NCI-H510A treated with DMSO at 0.1 percent for 48 hours (cell line): ENCODE measurements at regions not wholly inside any gene's neighbourhood (a gene's known extent, or its start where the extent isn't known, plus 50 kb on each side); places are given as distances from the start of the nearest gene placed in this dataset.

ENCODE experiments used
- DNase-seq: peaks from one replicate; lab custom pipeline; 2025; lab: John Stamatoyannopoulos, UW

DNA sequence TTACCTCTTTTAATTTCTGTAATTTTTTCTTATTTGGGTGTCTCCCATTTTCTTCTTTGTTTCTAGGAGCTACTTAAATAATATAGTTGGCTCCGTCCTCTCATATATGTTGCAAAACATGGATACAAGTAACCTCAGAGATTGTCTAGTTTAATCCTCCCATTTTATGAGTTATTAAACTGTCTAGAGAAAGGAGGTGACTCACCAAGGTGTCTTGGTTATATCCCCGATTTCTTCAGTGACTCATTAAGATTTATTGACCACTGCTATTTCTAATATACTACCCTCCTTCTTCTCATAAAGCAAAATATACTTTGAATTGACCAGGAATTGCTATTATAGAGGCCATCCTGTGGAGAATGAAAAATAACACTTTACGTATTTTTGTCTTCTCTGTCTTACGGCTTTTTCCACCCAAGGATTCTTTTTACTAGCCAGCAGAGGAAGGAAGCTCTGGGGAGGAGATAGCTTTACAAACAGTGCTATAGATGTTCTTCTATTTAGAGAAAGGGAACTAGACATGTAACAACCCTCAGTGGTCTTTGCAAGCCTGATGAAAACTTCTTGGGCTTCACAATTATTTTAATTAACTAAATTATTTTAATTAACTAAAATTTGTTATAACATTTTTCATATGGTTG is 300.4 kb upstream of the TNP1 start:
- DNase-seq = no peak

- no peak for DNase-seq
Observed at GRCh38 chr2:217158928-217159327, 299.1 kb upstream of the TNP1 start.

DNA sequence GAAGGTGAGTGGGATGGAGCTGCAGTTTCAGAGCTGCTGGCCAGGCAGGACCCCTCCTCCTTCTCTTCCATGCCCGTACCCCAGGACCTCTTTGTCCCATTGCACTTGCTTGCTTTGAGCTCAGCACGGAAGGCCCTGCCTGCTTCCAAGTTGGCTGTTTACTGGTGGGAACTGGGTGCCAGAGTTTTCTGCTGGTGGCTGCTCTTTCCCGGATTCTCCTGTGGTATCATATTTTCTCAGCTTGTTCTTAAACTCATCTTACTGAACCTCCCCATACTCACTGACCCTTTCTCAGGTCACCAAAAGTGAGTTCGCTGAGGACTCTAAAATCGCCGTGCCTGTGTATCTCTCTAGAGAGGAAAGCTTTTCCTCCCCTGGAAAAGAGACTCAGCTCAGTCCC is 297.7 kb upstream of the TNP1 start:
- DNase-seq = no peak

DNA sequence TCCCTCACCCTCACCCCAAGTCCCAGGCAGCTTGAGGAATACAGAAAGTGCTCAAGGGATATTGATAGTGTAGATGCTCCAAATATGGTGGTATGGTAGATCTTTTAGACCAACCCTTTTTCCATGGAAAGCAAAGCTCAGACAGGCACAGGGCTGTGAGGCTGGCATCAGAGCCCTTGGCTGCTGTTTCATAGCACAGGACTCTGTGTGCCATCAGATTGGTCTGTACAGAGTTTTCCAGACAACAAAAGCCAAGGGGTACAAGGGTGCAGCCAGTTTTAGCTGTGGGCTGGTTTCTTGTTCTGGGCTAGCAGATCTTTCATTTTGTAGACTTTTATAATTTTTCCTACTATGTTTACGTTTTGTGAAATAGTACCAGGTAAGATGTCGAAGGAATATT is 296.9 kb upstream of the TNP1 start:
- DNase-seq = no peak

GRCh38 chr2:217154923-217155322 is 295.1 kb upstream of the TNP1 start:
- no peak for DNase-seq

- DNase-seq = no peak
Observed at GRCh38 chr2:217153510-217153909, 293.6 kb upstream of the TNP1 start.

DNA sequence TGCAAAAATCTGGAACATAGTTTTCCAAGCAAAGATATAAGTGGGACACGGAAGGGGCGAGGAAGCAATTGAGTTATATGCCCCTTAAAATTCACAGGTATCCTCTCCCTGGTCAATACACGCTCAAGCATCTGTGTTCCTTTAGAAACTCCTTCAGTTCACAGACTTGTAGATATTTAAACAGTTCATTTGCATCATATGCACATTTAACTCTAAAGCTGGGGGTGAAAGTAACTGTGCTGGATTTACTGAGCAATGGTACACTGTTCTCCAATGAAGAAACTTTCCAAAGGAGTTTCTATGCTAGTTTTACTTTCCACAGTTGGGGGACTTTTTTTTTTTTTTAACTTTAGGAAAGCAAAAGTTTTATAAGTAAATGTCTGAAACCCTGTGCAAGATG is 293.0 kb upstream of the TNP1 start:
- DNase-seq = no peak

DNA sequence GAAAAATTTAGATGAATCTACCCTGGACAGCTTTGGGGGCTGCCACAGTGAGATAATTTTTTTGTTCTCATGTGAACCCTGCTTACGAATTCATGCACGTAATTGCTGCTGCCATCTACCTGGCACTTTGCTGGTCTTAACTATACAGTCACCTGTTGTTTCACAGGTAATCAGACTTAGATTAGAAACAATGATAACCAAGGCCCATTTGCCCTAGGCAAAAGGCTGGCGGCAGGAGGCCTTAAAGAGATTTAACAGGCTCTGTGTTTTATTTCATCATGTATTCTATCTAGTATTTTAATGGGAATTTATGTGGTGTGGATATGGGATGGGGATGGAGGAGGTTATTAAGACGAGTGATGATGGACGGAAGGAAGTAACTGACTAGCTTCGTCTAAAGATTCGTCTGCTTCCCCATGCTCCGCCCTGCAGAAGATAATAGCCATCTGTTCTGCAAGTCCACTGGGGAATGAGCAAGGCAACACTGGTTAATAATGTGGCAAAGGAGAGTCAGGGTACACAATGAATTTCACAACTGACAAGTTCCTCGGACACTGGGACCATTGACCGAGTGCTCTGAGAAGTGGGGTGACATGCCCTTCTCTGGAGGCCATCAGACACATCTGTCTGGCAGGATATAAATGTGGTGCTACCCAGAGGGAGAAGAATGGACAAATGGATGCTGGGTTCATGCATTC is 291.8 kb upstream of the TNP1 start:
- DNase-seq = no peak

DNA sequence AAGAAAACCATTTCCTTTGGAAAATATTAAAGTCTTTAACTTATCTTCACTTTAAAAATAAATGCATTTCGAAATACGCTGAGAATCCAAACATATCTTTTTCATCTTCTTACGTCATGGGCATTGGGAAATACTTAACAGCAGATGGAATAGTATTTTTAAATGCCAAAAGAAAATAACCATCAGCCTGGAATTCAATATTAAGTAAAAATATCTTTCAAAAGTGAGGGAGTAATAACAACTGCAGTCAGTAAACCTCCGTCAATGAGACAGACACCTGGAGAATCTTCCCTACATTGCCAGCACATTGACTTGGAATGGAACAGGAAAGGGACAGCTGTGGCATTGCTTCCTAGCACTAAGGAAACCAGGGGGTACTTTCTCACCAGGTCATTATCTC is 290.4 kb upstream of the TNP1 start:
- DNase-seq = no peak

- DNase-seq = no peak
Observed at GRCh38 chr2:217149087-217149660, 289.3 kb upstream of the TNP1 start.

- no peak for DNase-seq
Observed at GRCh38 chr2:217147818-217148217, 288.0 kb upstream of the TNP1 start.

DNA sequence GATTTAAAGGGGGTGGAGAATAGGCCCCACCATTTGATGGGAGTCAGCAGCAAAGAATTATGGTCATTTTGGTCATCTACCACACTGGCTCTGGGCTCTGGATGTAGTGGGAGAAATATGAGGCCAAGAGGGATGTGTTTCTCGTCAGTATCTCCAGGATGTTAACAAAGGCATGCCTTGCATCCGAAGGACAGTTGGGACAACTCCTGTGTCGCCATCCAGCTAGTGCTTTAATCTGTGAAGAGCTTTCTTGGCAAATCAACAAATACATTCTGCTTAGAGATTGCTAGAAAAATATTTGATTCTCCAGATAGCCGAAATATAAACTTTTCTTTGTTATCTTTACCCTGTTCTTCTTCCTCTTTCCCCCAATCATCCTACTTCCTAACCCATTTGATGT is 287.1 kb upstream of the TNP1 start:
- no peak for DNase-seq

DNA sequence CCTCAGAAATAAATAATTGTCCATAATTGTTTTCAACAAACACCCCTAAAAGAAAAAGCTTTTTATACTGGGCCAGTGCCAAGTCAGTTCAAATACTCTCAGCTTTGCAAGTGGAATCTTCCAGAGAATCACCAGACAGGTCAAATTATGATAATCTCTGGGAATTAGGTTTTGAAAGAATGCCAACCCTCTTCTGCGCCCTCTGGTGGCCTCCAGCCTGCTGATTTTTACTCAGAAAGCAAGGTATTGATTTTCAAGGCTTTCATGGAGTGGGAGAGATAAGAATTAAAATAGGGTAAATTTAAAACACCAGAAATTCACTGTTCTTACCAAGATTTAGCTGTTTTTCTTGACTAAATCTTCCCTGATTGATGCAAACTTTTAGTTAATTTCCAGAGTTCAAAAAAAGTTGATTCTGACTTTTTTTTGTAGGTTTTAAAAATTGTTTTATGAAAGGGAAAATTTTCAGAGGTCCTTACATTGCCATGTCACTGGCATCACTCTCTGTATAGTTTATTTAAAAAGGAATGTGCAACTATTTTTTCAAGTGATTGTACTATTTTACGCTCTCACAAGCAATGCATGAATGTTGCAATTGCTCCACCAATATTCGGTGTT is 282.9 kb upstream of the TNP1 start:
- peak; percentile 11 for DNase-seq

- no peak for DNase-seq
Observed at GRCh38 chr2:217138284-217138683, 278.4 kb upstream of the TNP1 start.

DNA sequence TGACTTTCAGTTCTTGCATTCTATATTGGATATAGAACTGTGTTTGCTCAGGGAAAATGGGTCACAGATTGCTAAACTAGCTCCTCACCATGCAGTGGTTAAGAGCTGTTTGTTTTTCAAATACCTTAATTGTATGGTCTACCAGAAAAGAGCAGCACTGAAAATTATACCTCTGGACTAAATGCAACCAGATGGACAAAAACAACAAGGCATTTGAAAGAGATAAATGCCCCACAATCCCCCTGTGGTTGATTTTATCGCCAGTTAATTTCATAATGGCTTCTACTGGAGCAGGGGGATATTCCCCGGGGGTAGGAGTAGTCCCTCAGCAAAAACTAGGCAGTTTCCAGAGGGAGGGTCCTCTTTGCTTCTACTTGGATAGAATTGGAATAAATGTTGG is 267.9 kb upstream of the TNP1 start:
- DNase-seq = no peak

DNA sequence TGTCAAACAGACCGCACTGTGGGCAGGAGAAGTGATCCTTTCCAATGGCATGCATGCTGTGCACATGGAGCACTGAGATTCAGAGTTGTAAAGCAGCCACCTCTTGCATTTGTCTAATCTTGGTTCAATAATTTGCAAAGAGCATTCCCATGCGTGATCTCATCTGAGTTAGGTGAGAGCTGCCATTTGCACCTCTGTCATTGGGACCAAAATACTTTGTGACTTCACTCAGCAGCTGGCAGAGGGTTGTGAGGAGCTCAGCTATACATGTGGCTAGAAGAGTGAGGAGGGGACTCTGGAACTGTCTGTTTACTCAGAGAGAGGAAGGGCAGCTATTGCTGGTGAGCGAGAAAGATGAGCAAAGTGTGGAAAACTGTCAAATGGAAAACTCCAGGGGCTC is 265.1 kb upstream of the TNP1 start:
- DNase-seq = no peak

GRCh38 chr2:217124050-217124449 is 264.2 kb upstream of the TNP1 start:
- DNase-seq = no peak

DNA sequence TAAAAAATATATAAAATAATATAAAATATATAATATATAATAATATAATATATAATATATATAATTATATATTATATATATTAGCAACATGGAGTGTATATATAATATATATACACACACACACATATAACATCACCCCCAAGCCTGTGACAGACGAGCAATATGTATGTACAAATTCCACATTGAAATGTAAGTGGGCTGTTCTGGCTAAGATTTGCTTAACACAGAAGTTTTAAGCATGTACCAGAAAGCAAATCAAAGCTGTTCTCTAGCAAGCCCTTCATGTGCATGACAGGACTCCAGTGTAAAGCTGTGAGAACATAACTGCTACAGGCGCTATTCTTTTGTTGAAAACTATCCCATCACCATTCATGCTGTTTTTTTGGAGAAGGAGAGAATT is 261.7 kb upstream of the TNP1 start:
- no peak for DNase-seq

GRCh38 chr2:217120429-217120828 is 260.6 kb upstream of the TNP1 start:
- DNase-seq = no peak

DNA sequence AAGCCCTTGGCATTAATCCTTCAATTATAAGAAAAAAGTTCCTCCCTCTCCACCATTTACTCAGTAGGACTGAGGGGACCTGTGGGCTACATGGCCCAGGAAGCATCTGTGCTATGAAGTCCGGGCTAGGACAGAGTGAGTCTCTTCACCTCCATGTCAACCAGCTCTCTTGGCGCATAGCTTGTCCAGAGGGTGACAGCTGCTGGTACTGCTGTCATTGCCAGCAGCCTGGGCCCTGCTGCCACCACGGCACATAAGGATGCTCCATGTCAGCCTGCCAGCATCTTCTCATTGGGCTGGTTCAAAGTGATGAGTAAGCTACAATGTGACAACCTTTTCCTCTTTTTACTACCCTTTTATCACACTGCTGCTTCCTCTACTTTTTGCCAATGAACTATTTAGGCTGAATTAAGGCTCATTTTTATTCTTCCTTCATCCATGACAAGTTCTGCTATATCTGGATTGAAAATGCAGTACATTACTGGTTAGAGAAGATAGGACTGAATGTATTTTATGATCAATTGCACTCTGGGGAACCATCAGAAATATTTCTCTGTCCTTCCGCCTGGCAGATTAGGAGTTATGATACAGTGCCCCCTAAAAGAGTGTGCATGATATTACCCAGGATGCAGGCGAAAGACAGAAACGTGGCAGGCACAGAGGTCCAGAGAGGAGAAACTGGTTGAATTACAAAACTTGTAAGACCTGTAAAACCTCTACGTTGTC is 258.9 kb upstream of the TNP1 start:
- no peak for DNase-seq

GRCh38 chr2:217117523-217117922 is 257.7 kb upstream of the TNP1 start:
- no peak for DNase-seq

GRCh38 chr2:217116610-217117009 is 256.7 kb upstream of the TNP1 start:
- no peak for DNase-seq

- no peak for DNase-seq
Observed at GRCh38 chr2:217114117-217114516, 254.3 kb upstream of the TNP1 start.
